OCI-LY7 (cell line): ENCODE measurements at regions not wholly inside any gene's neighbourhood (a gene's known extent, or its start where the extent isn't known, plus 50 kb on each side); places are given as distances from the start of the nearest gene placed in this dataset.

Experiments
- BruUV-seq: library from RNA; stranded (reverse); fragments of 400-500 nt; replicated peaks from 2 replicates; lab custom pipeline; 2021; lab: Mats Ljungman, UMichigan
- CTCF ChIA-PET: fragments of 300-600 bp; sonication (Branson Sonifier 250); formaldehyde crosslinking; loops from one replicate; lab custom pipeline; 2022; ENCODE audit warnings: antibody characterized with exemption; ENCODE audit not compliant: unreplicated experiment; lab: Charles Lee
- POLR2A ChIA-PET: fragments of 300-600 bp; sonication (Branson Sonifier 250); formaldehyde crosslinking; loops from one replicate; lab custom pipeline; 2022; ENCODE audit warnings: antibody characterized with exemption; lab: Charles Lee
- DNase-seq: peaks from one replicate; pipeline ENCODE4 v3.0.0-alpha.2; 2015; ENCODE audit warnings: low spot score
- H2AFZ ChIP-seq: fragments of 200-600 bp; sonication (generic), shearing (Covaris generic); 2 replicates; pipeline ENCODE4 v1.6.1; 2014; ENCODE audit warnings: mild to moderate bottlenecking, antibody characterized with exemption, low read length, moderate library complexity
- H3K27ac ChIP-seq: fragments of 200-600 bp; sonication (generic); 2 replicates; pipeline ENCODE4 v1.5.1; 2014; ENCODE audit warnings: mixed run types, low read depth, mild to moderate bottlenecking, moderate library complexity, low read length, inconsistent platforms; ENCODE audit not compliant: poor library complexity, severe bottlenecking
- H3K36me3 ChIP-seq: fragments of 200-600 bp; sonication (generic); 2 replicates; pipeline ENCODE4 v1.6.1; 2014; ENCODE audit warnings: mild to moderate bottlenecking, antibody characterized with exemption, low read length, moderate library complexity, mixed read lengths; ENCODE audit not compliant: insufficient read depth
- H3K4me1 ChIP-seq: fragments of 200-600 bp; sonication (generic); 2 replicates; pipeline ENCODE4 v1.5.1; 2014; ENCODE audit warnings: mild to moderate bottlenecking, low read length; ENCODE audit not compliant: insufficient read depth, poor library complexity, severe bottlenecking
- H3K4me2 ChIP-seq: fragments of 200-600 bp; sonication (generic); 2 replicates; pipeline ENCODE4 v1.6.1; 2014; ENCODE audit warnings: mild to moderate bottlenecking, low read length
- H3K4me3 ChIP-seq: fragments of 200-600 bp; sonication (generic); 2 replicates; pipeline ENCODE4 v1.5.1; 2014; ENCODE audit warnings: mild to moderate bottlenecking, low read depth, low read length; ENCODE audit not compliant: poor library complexity, severe bottlenecking
- H3K79me2 ChIP-seq: fragments of 200-600 bp; sonication (generic); 2 replicates; pipeline ENCODE4 v1.6.1; 2016; ENCODE audit warnings: low read depth, mild to moderate bottlenecking, low read length, moderate library complexity, mixed read lengths; ENCODE audit not compliant: insufficient read depth
- H3K9me2 ChIP-seq: fragments of 200-600 bp; sonication (generic); 2 replicates; pipeline ENCODE4 v1.6.1; 2016; ENCODE audit warnings: mild to moderate bottlenecking, low read length, mixed read lengths; ENCODE audit not compliant: insufficient read depth
- H3K9me3 ChIP-seq: fragments of 200-600 bp; sonication (generic); 2 replicates; pipeline ENCODE4 v1.6.1; 2014; ENCODE audit warnings: mild to moderate bottlenecking, mixed run types, low read length, mixed read lengths
- H4K20me1 ChIP-seq: fragments of 200-600 bp; sonication (generic); 2 replicates; pipeline ENCODE4 v1.6.1; 2014; ENCODE audit warnings: mild to moderate bottlenecking, antibody characterized with exemption, low read length, moderate library complexity, mixed read lengths; ENCODE audit not compliant: insufficient read depth
- EZH2phosphoT487 ChIP-seq: fragments of 200-600 bp; sonication (generic); IDR thresholded peaks from 2 replicates; pipeline ENCODE4 v1.6.1; 2018; ENCODE audit warnings: low read depth, borderline replicate concordance, mild to moderate bottlenecking, mixed run types, antibody characterized with exemption, low read length, moderate library complexity, mixed read lengths
- intact Hi-C: fragments of 100-400 bp; cut with micrococcal nuclease; formaldehyde crosslinking; loops from one replicate; pipeline ENCODE4 v1.10.0; 2022; ENCODE audit not compliant: unreplicated experiment
- TF ChIP-seq, protein P1 (sequence below): fragments of 200-600 bp; sonication (generic); conservative IDR thresholded peaks from 2 replicates; pipeline ENCODE4 v1.5.1; 2014; ENCODE audit warnings: mild to moderate bottlenecking, antibody characterized with exemption, low read length, moderate library complexity, mixed read lengths

DNA sequence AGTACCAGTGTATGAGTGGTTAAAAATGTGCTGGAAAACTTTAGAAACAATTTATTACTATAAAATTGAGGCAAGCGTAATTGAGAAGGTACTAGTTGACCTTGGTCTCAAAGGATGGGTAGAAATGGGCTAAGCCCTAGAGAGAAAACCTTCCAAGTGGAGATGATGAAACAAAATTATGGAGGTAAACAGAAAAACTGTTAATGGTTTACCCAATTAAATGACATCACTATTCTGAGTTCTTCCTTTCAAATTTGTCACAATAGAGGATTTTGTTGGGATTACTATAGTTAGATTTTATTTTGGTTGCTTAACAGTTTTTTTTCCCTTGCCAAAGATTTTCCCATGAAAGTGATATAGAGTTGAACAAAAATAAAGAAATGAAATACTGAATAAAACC lies 1302.5 kb upstream of the TENM3 start:
- H3K4me1 ChIP-seq = no peaks in the 10 kb centered on the region
- no peak for DNase-seq
- ChIA-PET CTCF (interaction anchor here (0.5 kb wide), 1 partner anchor 202 kb away, joined by 3 read pairs; no protein-coding TSS in a partner anchor), POLR2A (no interaction called here)
- BruUV-seq = no TSS peak
- H3K4me2 ChIP-seq = no peak overlapping the region
- no peaks in the 10 kb centered on the region for H3K9me3 ChIP-seq
- no peak overlapping the region for H3K27ac ChIP-seq
- TF ChIP-seq EZH2phosphoT487 = no peak
- TF ChIP-seq, protein P1, sequence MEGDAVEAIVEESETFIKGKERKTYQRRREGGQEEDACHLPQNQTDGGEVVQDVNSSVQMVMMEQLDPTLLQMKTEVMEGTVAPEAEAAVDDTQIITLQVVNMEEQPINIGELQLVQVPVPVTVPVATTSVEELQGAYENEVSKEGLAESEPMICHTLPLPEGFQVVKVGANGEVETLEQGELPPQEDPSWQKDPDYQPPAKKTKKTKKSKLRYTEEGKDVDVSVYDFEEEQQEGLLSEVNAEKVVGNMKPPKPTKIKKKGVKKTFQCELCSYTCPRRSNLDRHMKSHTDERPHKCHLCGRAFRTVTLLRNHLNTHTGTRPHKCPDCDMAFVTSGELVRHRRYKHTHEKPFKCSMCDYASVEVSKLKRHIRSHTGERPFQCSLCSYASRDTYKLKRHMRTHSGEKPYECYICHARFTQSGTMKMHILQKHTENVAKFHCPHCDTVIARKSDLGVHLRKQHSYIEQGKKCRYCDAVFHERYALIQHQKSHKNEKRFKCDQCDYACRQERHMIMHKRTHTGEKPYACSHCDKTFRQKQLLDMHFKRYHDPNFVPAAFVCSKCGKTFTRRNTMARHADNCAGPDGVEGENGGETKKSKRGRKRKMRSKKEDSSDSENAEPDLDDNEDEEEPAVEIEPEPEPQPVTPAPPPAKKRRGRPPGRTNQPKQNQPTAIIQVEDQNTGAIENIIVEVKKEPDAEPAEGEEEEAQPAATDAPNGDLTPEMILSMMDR = no peak
- H3K36me3 ChIP-seq = no peaks in the 10 kb centered on the region
- intact Hi-C loops = no loop called here
- H2AFZ ChIP-seq = no peak overlapping the region
- H3K9me2 ChIP-seq = no peaks in the 10 kb centered on the region
- H3K4me3 ChIP-seq = no peak overlapping the region
- H3K79me2 ChIP-seq = no peaks in the 10 kb centered on the region
- H4K20me1 ChIP-seq = no peaks in the 10 kb centered on the region

DNA sequence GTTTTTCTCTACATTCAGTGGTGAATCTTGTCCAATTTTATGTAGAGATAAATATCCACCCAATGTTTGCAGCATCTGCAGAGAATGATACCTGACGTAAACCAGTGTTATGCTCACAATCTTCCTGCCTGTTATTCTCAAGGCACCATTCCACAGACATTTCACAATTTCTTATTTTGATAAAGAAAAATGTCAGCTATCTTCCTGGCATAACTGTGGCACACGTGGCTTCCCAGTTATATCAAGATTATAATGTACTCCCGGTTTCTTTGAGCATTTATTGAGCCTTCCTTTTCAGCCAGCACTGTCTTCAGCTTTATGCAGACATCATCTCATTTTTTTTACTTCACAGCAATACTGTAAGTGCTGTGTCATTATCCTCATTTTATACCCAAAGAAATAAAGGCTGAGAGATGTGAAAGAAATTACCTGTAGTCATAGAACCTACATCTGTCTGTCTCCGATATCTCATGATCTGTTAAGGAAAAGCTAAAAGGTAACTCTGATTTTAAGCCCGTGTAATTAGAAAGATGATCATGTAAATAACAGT lies 1300.8 kb upstream of the TENM3 start:
- CTCF ChIA-PET = no interaction called here
- peak overlapping the region; percentile 58 for H2AFZ ChIP-seq
- no peak overlapping the region for H3K27ac ChIP-seq
- no peak for DNase-seq
- H4K20me1 ChIP-seq = no peaks in the 10 kb centered on the region
- intact Hi-C loops = no loop called here
- H3K4me2 ChIP-seq = no peak overlapping the region
- H3K9me3 ChIP-seq = no peaks in the 10 kb centered on the region
- H3K36me3 ChIP-seq = no peaks in the 10 kb centered on the region
- H3K4me1 ChIP-seq = no peaks in the 10 kb centered on the region
- H3K4me3 ChIP-seq = no peak overlapping the region
- H3K79me2 ChIP-seq = no peaks in the 10 kb centered on the region
- H3K9me2 ChIP-seq = no peaks in the 10 kb centered on the region
- TF ChIP-seq, protein P1 = no peak
- TF ChIP-seq EZH2phosphoT487 = no peak
- POLR2A ChIA-PET = interaction anchor here (0.6 to 1.3 kb wide), 2 partner anchors 79 to 435 kb away, joined by 3 to 4 read pairs; no protein-coding TSS in a partner anchor
- no TSS peak for BruUV-seq

DNA sequence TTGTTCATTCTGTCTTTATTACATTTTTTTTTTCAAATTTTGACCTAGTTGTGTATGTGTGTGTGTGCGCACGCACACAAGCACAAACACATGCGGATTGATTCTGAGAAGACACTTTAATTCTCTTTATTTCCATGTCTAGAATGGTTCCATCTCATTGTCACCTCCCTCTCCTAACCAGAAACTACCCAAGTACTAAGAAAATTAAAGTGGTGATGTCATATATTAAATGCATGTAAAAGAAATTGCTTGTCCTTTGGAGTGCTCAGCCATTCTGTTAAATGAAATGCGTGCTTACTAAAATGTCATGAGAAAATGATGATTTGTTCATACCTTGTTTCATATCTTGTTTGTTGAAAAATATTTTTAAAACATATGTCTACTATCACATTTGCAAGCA lies 1297.0 kb upstream of the TENM3 start:
- Histone ChIP-seq H3K79me2 (no peaks in the 10 kb centered on the region), H3K4me1 (no peaks in the 10 kb centered on the region), H3K4me2 (no peak overlapping the region), H3K9me2 (no peaks in the 10 kb centered on the region), H3K36me3 (no peaks in the 10 kb centered on the region), H3K4me3 (no peak overlapping the region), H3K27ac (no peak overlapping the region), H4K20me1 (no peaks in the 10 kb centered on the region), H3K9me3 (no peaks in the 10 kb centered on the region), H2AFZ (no peak overlapping the region)
- TF ChIP-seq, protein P1 = no peak
- no peak for TF ChIP-seq EZH2phosphoT487
- no peak for DNase-seq
- ChIA-PET POLR2A (no interaction called here), CTCF (no interaction called here)
- BruUV-seq = no TSS peak
- intact Hi-C loops = loop anchor here (2.0 kb wide), 1 partner anchor 281 kb away; no protein-coding TSS in a partner anchor
